ENCODE measurements at regions not wholly inside any gene's neighbourhood (a gene's known extent, or its start where the extent isn't known, plus 50 kb on each side); places are given as distances from the start of the nearest gene placed in this dataset.

GRCh38 chr2:100667801-100668200, 105.0 kb downstream of the PDCL3 start:
- ChIA-PET CTCF (no interaction called here), POLR2A (no interaction called here)
- H3K27ac ChIP-seq (ENCODE audit: low read depth, low read length) = no peak overlapping the region
- TF ChIP-seq CTCF (IDR thresholded peaks at IDR 0.05; ENCODE audit: low read depth, low read length) = no peak
- peaks cover 29% of the 10 kb centered on the region for H3K27me3 ChIP-seq (ENCODE audit: control insufficient read depth, insufficient read depth, low read length)
- H3K4me3 ChIP-seq (ENCODE audit: low read depth, low read length) = no peak overlapping the region
- no peaks in the 10 kb centered on the region for H3K9me3 ChIP-seq (ENCODE audit: control insufficient read depth, insufficient read depth, low read length)
- no peak for DNase-seq (ENCODE audit: low read depth, low spot score)

GRCh38 chr2:100670232-100670631, 107.4 kb downstream of the PDCL3 start:
- H3K27me3 ChIP-seq (ENCODE audit: control insufficient read depth, insufficient read depth, low read length) = peaks cover 22% of the 10 kb centered on the region
- no peak overlapping the region for H3K4me3 ChIP-seq (ENCODE audit: low read depth, low read length)
- no peaks in the 10 kb centered on the region for H3K9me3 ChIP-seq (ENCODE audit: control insufficient read depth, insufficient read depth, low read length)
- ChIA-PET POLR2A (no interaction called here), CTCF (no interaction called here)
- DNase-seq (ENCODE audit: low read depth, low spot score) = no peak
- TF ChIP-seq CTCF (IDR thresholded peaks at IDR 0.05; ENCODE audit: low read depth, low read length) = no peak
- H3K27ac ChIP-seq (ENCODE audit: low read depth, low read length) = no peak overlapping the region

GRCh38 chr2:100673115-100673514, 110.3 kb downstream of the PDCL3 start:
- Histone ChIP-seq H3K4me3 (ENCODE audit: low read depth, low read length) (no peak overlapping the region), H3K9me3 (ENCODE audit: control insufficient read depth, insufficient read depth, low read length) (no peaks in the 10 kb centered on the region), H3K27ac (ENCODE audit: low read depth, low read length) (no peak overlapping the region), H3K27me3 (ENCODE audit: control insufficient read depth, insufficient read depth, low read length) (peaks cover 32% of the 10 kb centered on the region)
- no peak for TF ChIP-seq CTCF (IDR thresholded peaks at IDR 0.05; ENCODE audit: low read depth, low read length)
- CTCF ChIA-PET = no interaction called here
- no peak for DNase-seq (ENCODE audit: low read depth, low spot score)
- POLR2A ChIA-PET = no interaction called here

- H3K27ac ChIP-seq (ENCODE audit: low read depth, low read length) = no peak overlapping the region
- peaks cover 27% of the 10 kb centered on the region for H3K27me3 ChIP-seq (ENCODE audit: control insufficient read depth, insufficient read depth, low read length)
- POLR2A ChIA-PET = no interaction called here
- DNase-seq (ENCODE audit: low read depth, low spot score) = no peak
- CTCF ChIA-PET = no interaction called here
- no peak overlapping the region for H3K4me3 ChIP-seq (ENCODE audit: low read depth, low read length)
- no peaks in the 10 kb centered on the region for H3K9me3 ChIP-seq (ENCODE audit: control insufficient read depth, insufficient read depth, low read length)
- no peak for TF ChIP-seq CTCF (IDR thresholded peaks at IDR 0.05; ENCODE audit: low read depth, low read length)
Observed at GRCh38 chr2:100673691-100674485, 111.1 kb downstream of the PDCL3 start.

- POLR2A ChIA-PET = no interaction called here
- no peak for TF ChIP-seq CTCF (IDR thresholded peaks at IDR 0.05; ENCODE audit: low read depth, low read length)
- CTCF ChIA-PET = no interaction called here
Observed at GRCh38 chr2:100674666-100675065, 111.9 kb downstream of the PDCL3 start.

More at GRCh38 chr2:100674666-100675065, 111.9 kb downstream of the PDCL3 start:
- Histone ChIP-seq H3K27ac (ENCODE audit: low read depth, low read length) (no peak overlapping the region), H3K9me3 (ENCODE audit: control insufficient read depth, insufficient read depth, low read length) (no peaks in the 10 kb centered on the region), H3K4me3 (ENCODE audit: low read depth, low read length) (no peak overlapping the region), H3K27me3 (ENCODE audit: control insufficient read depth, insufficient read depth, low read length) (peaks cover 21% of the 10 kb centered on the region)
- no peak for DNase-seq (ENCODE audit: low read depth, low spot score)
